H1 (cell line): ENCODE measurements at regions not wholly inside any gene's neighbourhood (a gene's known extent, or its start where the extent isn't known, plus 50 kb on each side); places are given as distances from the start of the nearest gene placed in this dataset.
"Not testable (repeated sequence)": the region's sequence is repeated elsewhere in the genome, so short reads cannot be mapped to it uniquely, and the experiment has no call there.

ENCODE experiments used
- CHD1 ChIP-seq: IDR thresholded peaks from 2 replicates; pipeline ENCODE4 v1.6.1; 2012; ENCODE audit warnings: low read depth, low read length, improper control_type of control experiment
- EZH2 ChIP-seq: fragments of 200-600 bp; sonication (generic); IDR thresholded peaks from 2 replicates; pipeline ENCODE4 v1.7.1; 2012; ENCODE audit warnings: low read depth, mild to moderate bottlenecking, moderate library complexity, low read length, inconsistent platforms; ENCODE audit not compliant: severe bottlenecking
- GABPA ChIP-seq: IDR thresholded peaks from 2 replicates; pipeline ENCODE4 v1.6.1; 2011; ENCODE audit warnings: mild to moderate bottlenecking, low read length, moderate library complexity, borderline replicate concordance; ENCODE audit not compliant: insufficient read depth
- NRF1 ChIP-seq: IDR thresholded peaks from 2 replicates; pipeline ENCODE4 v1.6.1; 2011; ENCODE audit warnings: mild to moderate bottlenecking, low read depth, low read length, improper control_type of control experiment
- POLR2A ChIP-seq, 2 experiments: IDR thresholded peaks; 1 replicate in 1 of 2; 2 replicates in 1 of 2; pipeline ENCODE4 v1.6.1; 2011; ENCODE audit warnings: low read depth in 2 of 2, low read length in 2 of 2, mild to moderate bottlenecking in 2 of 2; ENCODE audit errors: control extremely low read depth in 1 of 2
- SP1 ChIP-seq: IDR thresholded peaks from 2 replicates; pipeline ENCODE4 v1.6.1; 2011; ENCODE audit warnings: low read depth, low read length
- SRF ChIP-seq: IDR thresholded peaks from 2 replicates; pipeline ENCODE4 v1.6.1; 2011; ENCODE audit warnings: mild to moderate bottlenecking, low read depth, low read length, moderate library complexity
- TCF12 ChIP-seq: IDR thresholded peaks from 2 replicates; pipeline ENCODE4 v1.6.1; 2011; ENCODE audit warnings: low read depth, mild to moderate bottlenecking, low read length
- ZNF274 ChIP-seq: IDR thresholded peaks from 2 replicates; pipeline ENCODE4 v1.7.0; 2012; ENCODE audit warnings: low read length, borderline replicate concordance; ENCODE audit errors: extremely low read depth
- TF ChIP-seq, protein P1 (sequence below), 3 experiments: IDR thresholded peaks; 1 replicate in 2 of 3; 2 replicates in 1 of 3; pipeline versions ENCODE4 v1.5.1 to v1.6.1; 2011; ENCODE audit warnings: low read length in 3 of 3, mild to moderate bottlenecking in 3 of 3, inconsistent platforms in 2 of 3, low read depth in 1 of 3, moderate library complexity in 1 of 3; ENCODE audit not compliant: insufficient read depth in 1 of 3; ENCODE audit errors: control extremely low read depth in 1 of 3
- TF ChIP-seq, protein P2 (sequence below): IDR thresholded peaks from 2 replicates; pipeline ENCODE4 v1.6.1; 2011; ENCODE audit warnings: low read length, improper control_type of control experiment

DNA sequence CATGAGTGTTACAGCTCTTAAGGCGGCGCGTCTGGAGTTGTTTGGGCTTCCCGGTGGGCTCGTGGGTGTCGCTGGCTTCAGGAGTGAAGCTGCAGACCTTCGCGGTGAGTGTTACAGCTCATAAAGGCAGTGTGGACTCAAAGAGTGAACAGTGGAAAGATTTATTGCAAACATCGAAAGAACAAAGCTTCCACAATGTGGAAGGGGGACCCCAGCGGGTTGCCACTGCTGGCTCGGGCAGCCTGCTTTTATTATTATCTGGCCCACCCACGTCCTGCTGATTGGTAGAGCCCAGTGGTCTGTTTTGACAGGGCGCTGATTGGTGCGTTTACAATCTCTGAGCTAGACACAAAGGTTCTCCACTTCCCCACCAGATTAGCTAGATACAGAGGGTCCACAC is 405.7 kb downstream of the HLX start:
- TF ChIP-seq, protein P1, sequence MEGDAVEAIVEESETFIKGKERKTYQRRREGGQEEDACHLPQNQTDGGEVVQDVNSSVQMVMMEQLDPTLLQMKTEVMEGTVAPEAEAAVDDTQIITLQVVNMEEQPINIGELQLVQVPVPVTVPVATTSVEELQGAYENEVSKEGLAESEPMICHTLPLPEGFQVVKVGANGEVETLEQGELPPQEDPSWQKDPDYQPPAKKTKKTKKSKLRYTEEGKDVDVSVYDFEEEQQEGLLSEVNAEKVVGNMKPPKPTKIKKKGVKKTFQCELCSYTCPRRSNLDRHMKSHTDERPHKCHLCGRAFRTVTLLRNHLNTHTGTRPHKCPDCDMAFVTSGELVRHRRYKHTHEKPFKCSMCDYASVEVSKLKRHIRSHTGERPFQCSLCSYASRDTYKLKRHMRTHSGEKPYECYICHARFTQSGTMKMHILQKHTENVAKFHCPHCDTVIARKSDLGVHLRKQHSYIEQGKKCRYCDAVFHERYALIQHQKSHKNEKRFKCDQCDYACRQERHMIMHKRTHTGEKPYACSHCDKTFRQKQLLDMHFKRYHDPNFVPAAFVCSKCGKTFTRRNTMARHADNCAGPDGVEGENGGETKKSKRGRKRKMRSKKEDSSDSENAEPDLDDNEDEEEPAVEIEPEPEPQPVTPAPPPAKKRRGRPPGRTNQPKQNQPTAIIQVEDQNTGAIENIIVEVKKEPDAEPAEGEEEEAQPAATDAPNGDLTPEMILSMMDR (IDR thresholded peaks at IDR 0.05; ENCODE audit: control extremely low read depth in 1 of 3, insufficient read depth in 1 of 3, low read depth in 1 of 3, low read length in 3 of 3): not testable (repeated sequence)
- not testable (repeated sequence) for TF ChIP-seq TCF12; SRF; EZH2; NRF1; SP1; POLR2A (IDR thresholded peaks at IDR 0.05; ENCODE audit: control extremely low read depth in 1 of 2, low read depth in 2 of 2, low read length in 2 of 2); ZNF274; GABPA; CHD1
- TF ChIP-seq, protein P2, sequence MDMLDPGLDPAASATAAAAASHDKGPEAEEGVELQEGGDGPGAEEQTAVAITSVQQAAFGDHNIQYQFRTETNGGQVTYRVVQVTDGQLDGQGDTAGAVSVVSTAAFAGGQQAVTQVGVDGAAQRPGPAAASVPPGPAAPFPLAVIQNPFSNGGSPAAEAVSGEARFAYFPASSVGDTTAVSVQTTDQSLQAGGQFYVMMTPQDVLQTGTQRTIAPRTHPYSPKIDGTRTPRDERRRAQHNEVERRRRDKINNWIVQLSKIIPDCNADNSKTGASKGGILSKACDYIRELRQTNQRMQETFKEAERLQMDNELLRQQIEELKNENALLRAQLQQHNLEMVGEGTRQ: not testable (repeated sequence)
